LNCaP clone FGC (cell line): ENCODE measurements at regions not wholly inside any gene's neighbourhood (a gene's known extent, or its start where the extent isn't known, plus 50 kb on each side); places are given as distances from the start of the nearest gene placed in this dataset.
"Not testable (repeated sequence)": the region's sequence is repeated elsewhere in the genome, so short reads cannot be mapped to it uniquely, and the experiment has no call there.

Experiments
- DNase-seq: peaks from one replicate; pipeline ENCODE4 v3.0.0-alpha.2; 2011; ENCODE audit warnings: low read depth
- H3K4me3 ChIP-seq: 2 replicates; pipeline ENCODE4 v1.5.1; 2011; ENCODE audit warnings: mild to moderate bottlenecking, low read depth, low read length, control low read depth
- TF ChIP-seq, protein P1 (sequence below): IDR thresholded peaks from 2 replicates; pipeline ENCODE4 v1.5.1; 2012; ENCODE audit warnings: mild to moderate bottlenecking; ENCODE audit not compliant: control insufficient read depth, insufficient read depth; ENCODE audit errors: extremely low read depth

DNA sequence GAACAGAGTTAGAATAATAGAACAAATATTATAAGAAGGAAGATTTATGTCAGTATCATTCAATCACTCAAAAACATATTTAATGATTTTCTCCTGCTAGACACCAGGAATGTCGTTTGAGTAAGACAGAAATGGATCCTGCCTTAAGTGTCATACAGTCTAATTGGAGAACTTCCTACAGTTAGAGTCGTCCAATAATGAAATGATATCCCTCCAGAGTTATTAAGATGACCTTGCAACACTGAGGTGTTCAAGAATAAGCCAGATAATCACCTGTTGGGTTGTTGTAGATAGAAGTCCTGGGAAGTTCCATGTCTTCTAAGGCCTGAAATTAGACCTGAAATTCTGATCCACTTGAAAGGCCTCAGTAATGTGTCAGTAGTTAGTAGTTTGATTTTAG is 132.3 kb downstream of the SLC38A4 start:
- TF ChIP-seq, protein P1, sequence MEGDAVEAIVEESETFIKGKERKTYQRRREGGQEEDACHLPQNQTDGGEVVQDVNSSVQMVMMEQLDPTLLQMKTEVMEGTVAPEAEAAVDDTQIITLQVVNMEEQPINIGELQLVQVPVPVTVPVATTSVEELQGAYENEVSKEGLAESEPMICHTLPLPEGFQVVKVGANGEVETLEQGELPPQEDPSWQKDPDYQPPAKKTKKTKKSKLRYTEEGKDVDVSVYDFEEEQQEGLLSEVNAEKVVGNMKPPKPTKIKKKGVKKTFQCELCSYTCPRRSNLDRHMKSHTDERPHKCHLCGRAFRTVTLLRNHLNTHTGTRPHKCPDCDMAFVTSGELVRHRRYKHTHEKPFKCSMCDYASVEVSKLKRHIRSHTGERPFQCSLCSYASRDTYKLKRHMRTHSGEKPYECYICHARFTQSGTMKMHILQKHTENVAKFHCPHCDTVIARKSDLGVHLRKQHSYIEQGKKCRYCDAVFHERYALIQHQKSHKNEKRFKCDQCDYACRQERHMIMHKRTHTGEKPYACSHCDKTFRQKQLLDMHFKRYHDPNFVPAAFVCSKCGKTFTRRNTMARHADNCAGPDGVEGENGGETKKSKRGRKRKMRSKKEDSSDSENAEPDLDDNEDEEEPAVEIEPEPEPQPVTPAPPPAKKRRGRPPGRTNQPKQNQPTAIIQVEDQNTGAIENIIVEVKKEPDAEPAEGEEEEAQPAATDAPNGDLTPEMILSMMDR: no peak
- no peak overlapping the region for H3K4me3 ChIP-seq
- no peak for DNase-seq

DNA sequence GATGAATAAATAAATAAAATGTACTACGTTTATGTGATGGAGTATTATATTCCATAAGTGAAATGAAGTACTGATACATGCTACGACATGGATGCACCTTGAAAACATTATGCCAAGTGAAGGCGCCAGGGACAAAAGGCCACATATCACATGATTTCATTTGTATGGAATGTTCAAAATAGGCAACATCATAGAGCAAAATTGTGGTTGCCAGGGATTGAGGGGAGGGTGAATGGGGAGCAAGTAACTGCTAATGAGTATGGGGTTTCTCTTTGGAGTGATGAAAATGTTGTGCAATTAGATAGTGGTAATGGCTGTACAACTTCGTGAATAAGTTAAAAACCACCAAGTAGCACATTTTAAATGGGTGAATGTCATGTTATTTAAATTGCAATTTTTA is 132.8 kb downstream of the SLC38A4 start:
- H3K4me3 ChIP-seq: no peak overlapping the region
- TF ChIP-seq, protein P1: no peak
- no peak for DNase-seq

DNA sequence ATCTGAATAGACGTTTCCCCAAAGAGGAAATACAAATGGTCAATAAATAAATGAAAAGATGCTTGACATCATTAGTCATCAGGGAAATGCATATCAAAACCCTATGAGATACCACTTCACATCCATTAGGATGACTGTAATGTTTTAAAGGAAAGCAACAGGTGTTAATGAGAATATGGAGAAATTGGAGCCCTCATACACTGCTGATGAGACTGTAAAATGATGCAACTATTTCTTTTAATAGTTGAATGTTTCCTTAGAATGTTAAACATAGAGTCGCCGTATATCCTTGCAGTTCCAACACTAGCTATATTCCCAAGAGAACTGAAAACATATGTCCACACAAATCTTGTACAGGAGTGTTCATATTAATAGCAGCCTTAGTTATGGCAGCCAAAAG is 133.2 kb downstream of the SLC38A4 start:
- TF ChIP-seq, protein P1: no peak

DNA sequence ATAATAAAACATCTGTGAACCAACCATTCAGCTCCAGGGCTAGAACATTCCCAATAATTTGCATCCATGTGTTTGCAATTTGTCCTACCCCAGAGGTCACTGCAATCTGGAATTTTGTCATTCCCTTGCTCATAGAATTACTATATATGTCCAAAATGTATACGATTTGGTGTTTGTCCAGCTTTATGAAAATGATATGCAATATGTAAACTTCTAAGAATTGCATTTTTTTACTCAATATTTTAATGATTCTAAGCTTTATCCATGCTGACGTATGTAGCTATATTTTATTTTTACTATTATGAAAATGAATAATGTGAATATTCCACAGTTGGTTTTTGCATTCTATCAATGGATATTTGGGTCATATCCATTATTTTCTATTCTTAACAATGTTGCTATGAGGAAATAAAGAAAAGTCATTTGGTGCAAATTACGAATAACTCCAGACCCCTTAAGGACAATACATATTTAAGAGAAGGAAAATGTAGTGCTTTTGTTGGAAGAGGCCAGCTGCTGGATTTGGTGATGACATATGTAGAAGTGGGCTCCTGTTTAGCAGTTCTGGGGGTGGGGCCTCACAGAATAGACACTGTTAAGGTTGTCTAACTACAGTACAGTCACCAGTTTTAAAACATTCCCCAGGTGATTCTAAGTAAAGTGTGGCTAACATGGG is 139.4 kb downstream of the SLC38A4 start:
- TF ChIP-seq, protein P1: no peak

More for the DNA sequence above, 133.2 kb downstream of the SLC38A4 start:
- no peak for DNase-seq
- H3K4me3 ChIP-seq: no peak overlapping the region

DNA sequence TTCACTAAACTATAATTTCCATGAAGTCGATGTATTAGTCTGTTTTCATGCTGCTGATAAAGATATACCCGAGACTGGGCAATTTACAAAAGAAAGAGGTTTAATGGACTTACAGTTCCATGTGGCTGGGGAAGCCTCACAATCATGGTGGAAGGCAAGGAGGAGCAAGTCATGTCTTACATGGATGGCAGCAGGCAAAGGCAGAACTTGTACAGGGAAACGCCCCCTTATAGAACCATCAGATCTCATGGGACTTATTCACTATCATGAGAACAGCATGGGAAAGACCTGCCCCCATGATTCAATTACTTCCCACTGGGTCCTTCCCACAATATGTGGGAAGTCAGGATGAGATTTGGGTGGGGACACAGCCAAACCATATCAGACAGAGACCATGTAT is 141.6 kb downstream of the SLC38A4 start:
- not testable (repeated sequence) for DNase-seq

More for the DNA sequence above, 139.4 kb downstream of the SLC38A4 start:
- DNase-seq: no peak
- no peak overlapping the region for H3K4me3 ChIP-seq

DNA sequence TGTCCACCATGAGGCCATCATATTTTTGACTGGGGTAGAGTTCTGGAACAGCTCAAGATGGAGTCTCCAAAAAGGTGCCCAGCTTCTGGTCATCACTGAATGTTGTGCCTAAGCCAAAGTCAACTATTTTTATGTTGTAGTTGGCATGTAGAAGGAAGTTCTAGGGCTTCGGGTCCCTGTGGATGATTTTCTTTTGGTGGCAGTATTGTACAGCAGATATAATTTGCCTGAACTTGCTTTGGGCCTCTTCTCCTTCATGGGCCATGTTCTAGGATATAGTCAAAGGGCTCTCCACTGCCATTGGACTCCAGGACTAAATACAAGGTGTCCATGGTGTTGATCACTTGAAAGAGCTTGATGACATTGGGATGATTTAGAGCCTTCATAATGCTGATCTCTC is 143.6 kb downstream of the SLC38A4 start:
- TF ChIP-seq, protein P1: no peak
- DNase-seq: no peak
- H3K4me3 ChIP-seq: no peak overlapping the region

More for the DNA sequence above, 141.6 kb downstream of the SLC38A4 start:
- H3K4me3 ChIP-seq: not testable (repeated sequence)

DNA sequence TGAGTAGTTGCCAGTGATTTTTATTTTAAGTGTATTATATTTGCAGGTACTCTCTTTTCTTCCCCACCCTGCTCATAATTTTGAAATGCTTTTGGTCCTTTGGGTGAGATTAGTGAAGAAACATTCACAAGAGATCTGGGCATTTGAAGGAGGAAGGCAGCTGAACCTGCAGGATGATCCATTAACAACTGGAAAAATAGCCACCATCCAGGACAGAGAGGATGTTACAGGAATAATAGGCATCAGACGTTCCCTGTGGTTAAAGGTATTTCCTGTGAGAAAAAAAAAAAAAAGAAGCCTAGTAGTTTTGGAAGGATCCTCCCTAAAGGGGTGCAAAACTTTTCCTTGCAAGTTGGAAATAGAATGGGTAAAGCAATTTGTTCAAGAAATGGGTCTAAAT is 145.3 kb downstream of the SLC38A4 start:
- TF ChIP-seq, protein P1: no peak
- no peak overlapping the region for H3K4me3 ChIP-seq
- DNase-seq: no peak
